ENCODE measurements at regions not wholly inside any gene's neighbourhood (a gene's known extent, or its start where the extent isn't known, plus 50 kb on each side); places are given as distances from the start of the nearest gene placed in this dataset.

DNA sequence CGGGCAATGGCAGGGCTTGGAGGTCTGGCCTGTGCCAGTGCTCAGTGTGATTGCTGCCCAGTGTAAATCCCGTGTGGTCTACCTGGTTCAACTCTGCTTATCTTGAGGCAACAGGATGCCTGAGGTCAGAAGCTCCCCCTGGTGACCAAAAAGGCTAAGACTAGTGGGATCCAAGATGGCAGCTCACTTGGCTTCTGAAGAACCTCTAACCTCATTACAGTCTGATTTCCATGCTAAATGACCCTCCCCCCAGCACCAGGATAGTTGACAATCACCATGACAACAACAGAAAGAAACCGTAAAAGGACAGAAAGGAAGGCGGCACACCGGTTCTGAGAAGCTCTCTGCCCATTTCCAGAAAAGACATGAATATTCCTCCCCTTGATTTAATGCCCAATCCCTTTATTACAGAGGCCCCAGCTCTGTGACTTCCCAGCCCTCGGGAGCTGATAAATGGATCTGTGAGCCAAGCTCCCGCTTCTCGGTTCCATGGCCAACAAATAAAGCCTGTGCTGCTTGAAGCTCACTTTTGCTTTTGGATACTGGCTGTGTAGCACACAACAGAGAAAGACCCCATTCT is 398.4 kb downstream of the CTTN start:
- TF ChIP-seq PCBP2 (IDR thresholded peaks at IDR 0.05; ENCODE audit: low read depth, low read length, poor library complexity, severe bottlenecking), result no peak
- TF ChIP-seq, protein P1, sequence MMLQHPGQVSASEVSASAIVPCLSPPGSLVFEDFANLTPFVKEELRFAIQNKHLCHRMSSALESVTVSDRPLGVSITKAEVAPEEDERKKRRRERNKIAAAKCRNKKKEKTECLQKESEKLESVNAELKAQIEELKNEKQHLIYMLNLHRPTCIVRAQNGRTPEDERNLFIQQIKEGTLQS (IDR thresholded peaks at IDR 0.05), result no peak
- TF ChIP-seq, protein P1 (CRISPR knock-in tag; conservative IDR thresholded peaks at IDR 0.05), result no peak
- TF ChIP-seq SMAD2 (IDR thresholded peaks at IDR 0.05; ENCODE audit: low read depth, low read length), result no peak
- TF ChIP-seq NR2C2 (CRISPR knock-in tag; IDR thresholded peaks at IDR 0.05), result no peak
- TF ChIP-seq NR2C2 (tag; IDR thresholded peaks at IDR 0.05), result no peak
- no peak for TF ChIP-seq TCF7L2 (IDR thresholded peaks at IDR 0.05; ENCODE audit: low read depth, low read length)
- no peak for TF ChIP-seq GTF2F1 (IDR thresholded peaks at IDR 0.05; ENCODE audit: low read depth, low read length)
- no peak for TF ChIP-seq DMBX1 (CRISPR knock-in tag; IDR thresholded peaks at IDR 0.05; ENCODE audit: borderline replicate concordance)
- peak in 1 of 2 experiments; percentile 39; a peak in 2 of 4 replicates for TF ChIP-seq RAD21 (CRISPR knock-in tag; conservative IDR thresholded peaks at IDR 0.05 in 1 of 2, IDR thresholded peaks at IDR 0.05 in 1 of 2)
- no peak for TF ChIP-seq ZNF589 (CRISPR knock-in tag; IDR thresholded peaks at IDR 0.05; ENCODE audit: low read depth)

All from K562 (cell line).